CD4-positive, CD25-positive, alpha-beta regulatory T cell (primary cell): ENCODE measurements at regions not wholly inside any gene's neighbourhood (a gene's known extent, or its start where the extent isn't known, plus 50 kb on each side); places are given as distances from the start of the nearest gene placed in this dataset.

ENCODE experiments used
- ATAC-seq, 2 donors: fragments of 150-1000 bp; cut with Tn5 transposase; one replicate each; pipeline ENCODE4 v1.10.0; 2021; ENCODE audit warnings: low read depth in 2 of 2, moderate number of reproducible peaks in 2 of 2, moderate library complexity in 1 of 2
- DNase-seq, 3 donors: peaks; one replicate each; pipeline versions ENCODE4 v3.0.0 to v3.0.0-alpha.2; 2012 to 2022; ENCODE audit warnings: mixed read lengths in 1 of 3
- H3K27ac ChIP-seq: one replicate; pipeline ENCODE4 v1.7.0; 2013; ENCODE audit warnings: mild to moderate bottlenecking, low read length; ENCODE audit not compliant: insufficient read depth, poor library complexity, severe bottlenecking
- H3K27me3 ChIP-seq: one replicate; pipeline ENCODE4 v1.7.0; 2013; ENCODE audit warnings: low read length; ENCODE audit not compliant: control insufficient read depth, insufficient read depth
- H3K36me3 ChIP-seq: one replicate; pipeline ENCODE4 v1.7.0; 2013; ENCODE audit warnings: mild to moderate bottlenecking, low read length, moderate library complexity; ENCODE audit not compliant: control insufficient read depth, insufficient read depth
- H3K4me1 ChIP-seq: 2 replicates; pipeline ENCODE4 v1.7.0; 2013; ENCODE audit warnings: mild to moderate bottlenecking, low read length; ENCODE audit not compliant: insufficient read depth, control insufficient read depth, poor library complexity, severe bottlenecking
- H3K4me3 ChIP-seq: one replicate; pipeline ENCODE4 v1.7.0; 2013; ENCODE audit warnings: low read depth, mild to moderate bottlenecking, low read length, moderate library complexity
- H3K9me3 ChIP-seq, 2 experiments: 1 replicate in 1 of 2; 2 replicates in 1 of 2; pipeline ENCODE4 v1.7.0; 2013; ENCODE audit warnings: low read length in 2 of 2, mild to moderate bottlenecking in 1 of 2, moderate library complexity in 1 of 2; ENCODE audit not compliant: control insufficient read depth in 2 of 2
- H3K27ac Mint-ChIP-seq, 3 donors: one replicate each; pipeline ENCODE4 v1.8.0; 2020 to 2022; ENCODE audit warnings: mild to moderate bottlenecking in 3 of 3, mixed read lengths in 3 of 3, moderate library complexity in 2 of 3
- H3K27me3 Mint-ChIP-seq: one replicate; pipeline ENCODE4 v1.8.0; 2022; ENCODE audit warnings: mild to moderate bottlenecking, mixed read lengths
- H3K36me3 Mint-ChIP-seq: one replicate; pipeline ENCODE4 v1.8.0; 2020; ENCODE audit warnings: mixed read lengths
- H3K4me1 Mint-ChIP-seq, 4 donors: one replicate each; pipeline ENCODE4 v1.8.0; 2020 to 2022; ENCODE audit warnings: mixed read lengths in 4 of 4, mild to moderate bottlenecking in 1 of 4
- H3K4me3 Mint-ChIP-seq, 4 donors: one replicate each; pipeline ENCODE4 v1.8.0; 2020 to 2022; ENCODE audit warnings: mild to moderate bottlenecking in 4 of 4, mixed read lengths in 4 of 4, moderate library complexity in 3 of 4
- H3K9me3 Mint-ChIP-seq, 7 donors: one replicate each; pipeline ENCODE4 v1.8.0; 2020 to 2022; ENCODE audit warnings: mixed read lengths in 7 of 7, mild to moderate bottlenecking in 3 of 7, moderate library complexity in 2 of 7

DNA sequence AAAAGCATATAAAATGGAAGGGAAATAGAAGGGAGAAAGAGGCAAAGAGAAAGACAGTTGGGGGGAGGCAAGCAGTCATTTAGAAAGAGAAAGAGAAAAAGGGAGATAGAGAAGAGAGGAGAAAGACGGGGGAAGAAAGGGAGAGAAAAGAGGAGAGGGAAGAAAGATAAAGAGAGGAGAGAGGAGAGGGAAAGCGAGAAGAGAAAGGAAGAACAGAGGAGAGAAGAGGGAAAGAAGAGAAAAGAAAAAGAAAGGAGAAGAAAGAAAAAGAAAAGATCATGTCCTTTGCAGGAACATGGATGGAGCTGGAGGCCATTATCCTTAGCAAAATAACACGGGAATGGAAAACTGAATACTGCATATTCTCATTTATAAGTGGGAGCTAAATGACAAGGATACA is 247.7 kb downstream of the MIAT start:
- Mint-ChIP-seq H3K27ac (no peak overlapping the region), H3K4me1 (peaks cover 0 to 28% (median 11%) of the 10 kb centered on the region in 4 donors), H3K9me3 (peaks cover 0 to 2% (median 0%) of the 10 kb centered on the region in 7 donors), H3K36me3 (peaks cover 14% of the 10 kb centered on the region), H3K27me3 (peaks cover 28% of the 10 kb centered on the region), H3K4me3 (no peak overlapping the region)
- DNase-seq = no peak
- Histone ChIP-seq H3K27ac (no peak overlapping the region), H3K36me3 (peaks cover 4% of the 10 kb centered on the region), H3K9me3 (no peaks in the 10 kb centered on the region), H3K4me3 (no peak overlapping the region), H3K4me1 (no peaks in the 10 kb centered on the region), H3K27me3 (no peaks in the 10 kb centered on the region)
- ATAC-seq = no peak

DNA sequence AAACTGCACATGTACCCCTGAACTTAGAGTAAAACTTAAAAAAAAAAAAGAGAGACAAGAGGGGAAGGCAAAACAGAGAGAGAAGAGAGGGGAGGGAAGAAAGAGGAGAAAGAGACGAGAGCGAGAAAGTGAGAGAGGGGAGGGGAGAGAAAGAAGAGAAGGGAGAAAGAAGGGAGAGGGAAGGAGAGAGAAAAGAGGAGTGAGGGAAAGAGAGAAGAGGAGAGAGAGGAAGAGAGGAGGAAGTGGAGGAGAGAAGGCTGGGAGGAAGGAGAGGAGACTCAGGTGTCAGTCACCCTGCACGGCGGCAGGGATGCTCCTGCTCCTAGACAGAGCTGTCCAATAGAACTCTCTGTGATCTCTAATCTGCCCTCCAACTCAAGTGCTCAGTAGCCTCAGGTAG is 248.3 kb downstream of the MIAT start:
- H3K9me3 Mint-ChIP-seq = peaks cover 0 to 2% (median 0%) of the 10 kb centered on the region in 7 donors
- DNase-seq (no peak), ATAC-seq (no peak)
- Histone ChIP-seq H3K27me3 (no peaks in the 10 kb centered on the region), H3K9me3 (no peaks in the 10 kb centered on the region), H3K36me3 (peaks cover 4% of the 10 kb centered on the region), H3K4me1 (no peaks in the 10 kb centered on the region), H3K4me3 (no peak overlapping the region), H3K27ac (no peak overlapping the region)
- H3K4me1 Mint-ChIP-seq = peaks cover 0 to 25% (median 9%) of the 10 kb centered on the region in 4 donors
- peaks cover 14% of the 10 kb centered on the region for H3K36me3 Mint-ChIP-seq
- H3K27ac Mint-ChIP-seq = peak overlapping the region in 1 of 3 donors; percentile 56
- H3K4me3 Mint-ChIP-seq = no peak overlapping the region
- peaks cover 24% of the 10 kb centered on the region for H3K27me3 Mint-ChIP-seq

DNA sequence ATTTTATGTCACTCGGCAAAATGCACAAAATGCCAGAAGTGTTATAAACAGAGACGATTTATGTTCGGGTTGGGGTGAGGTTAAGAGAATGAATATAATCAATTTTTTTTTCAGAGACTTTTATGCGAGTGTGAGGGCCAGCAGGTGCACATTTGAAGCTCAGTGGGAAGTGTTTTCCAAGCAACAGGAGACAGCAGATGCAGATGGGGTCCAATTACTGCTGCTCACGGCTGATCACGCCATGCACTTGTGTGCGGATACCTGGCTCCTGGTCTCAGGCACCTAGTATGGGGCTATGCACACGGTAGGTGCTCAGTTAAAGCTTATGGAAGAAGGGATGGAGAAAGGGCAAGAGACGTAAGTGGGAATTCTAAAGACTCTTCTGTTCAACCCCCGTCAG is 249.1 kb downstream of the MIAT start:
- no peak overlapping the region for H3K27ac ChIP-seq
- Mint-ChIP-seq H3K27ac (no peak overlapping the region), H3K27me3 (peaks cover 20% of the 10 kb centered on the region)

DNA sequence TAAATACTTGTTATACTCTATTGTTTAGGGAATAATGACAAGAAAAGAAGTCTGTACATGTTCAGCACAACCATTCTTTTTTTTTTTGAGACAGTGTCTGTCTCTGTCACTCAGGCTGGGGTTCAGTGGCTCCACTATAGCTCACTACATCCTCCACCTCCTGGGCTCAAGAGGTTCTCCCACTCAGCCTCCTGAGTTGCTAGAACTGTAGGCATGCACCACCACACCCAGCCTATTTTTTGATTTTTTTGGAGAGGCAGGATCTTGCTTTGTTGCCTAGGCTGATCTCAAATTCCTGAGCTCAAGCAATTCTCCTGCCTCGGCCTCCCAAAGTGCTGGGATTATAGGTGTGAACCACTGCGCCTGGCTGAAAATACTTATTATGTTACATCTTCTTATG is 250.0 kb downstream of the MIAT start:
- ATAC-seq = no peak
- Mint-ChIP-seq H3K27me3 (peaks cover 15% of the 10 kb centered on the region), H3K4me3 (no peak overlapping the region), H3K9me3 (peaks cover 0 to 2% (median 0%) of the 10 kb centered on the region in 7 donors), H3K36me3 (peaks cover 14% of the 10 kb centered on the region), H3K27ac (no peak overlapping the region), H3K4me1 (peaks cover 0 to 16% (median 9%) of the 10 kb centered on the region in 4 donors)
- Histone ChIP-seq H3K4me3 (no peak overlapping the region), H3K4me1 (no peaks in the 10 kb centered on the region), H3K36me3 (peaks cover 4% of the 10 kb centered on the region), H3K27me3 (no peaks in the 10 kb centered on the region), H3K9me3 (no peaks in the 10 kb centered on the region), H3K27ac (no peak overlapping the region)
- no peak for DNase-seq

More for the DNA sequence above, 249.1 kb downstream of the MIAT start:
- ATAC-seq = no peak
- H3K4me3 Mint-ChIP-seq = no peak overlapping the region
- DNase-seq = no peak
- peaks cover 0 to 2% (median 0%) of the 10 kb centered on the region in 7 donors for H3K9me3 Mint-ChIP-seq
- Histone ChIP-seq H3K4me3 (no peak overlapping the region), H3K9me3 (no peaks in the 10 kb centered on the region), H3K27me3 (no peaks in the 10 kb centered on the region), H3K4me1 (no peaks in the 10 kb centered on the region), H3K36me3 (peaks cover 4% of the 10 kb centered on the region)
- H3K36me3 Mint-ChIP-seq = peaks cover 14% of the 10 kb centered on the region
- peaks cover 0 to 19% (median 9%) of the 10 kb centered on the region in 4 donors for H3K4me1 Mint-ChIP-seq

DNA sequence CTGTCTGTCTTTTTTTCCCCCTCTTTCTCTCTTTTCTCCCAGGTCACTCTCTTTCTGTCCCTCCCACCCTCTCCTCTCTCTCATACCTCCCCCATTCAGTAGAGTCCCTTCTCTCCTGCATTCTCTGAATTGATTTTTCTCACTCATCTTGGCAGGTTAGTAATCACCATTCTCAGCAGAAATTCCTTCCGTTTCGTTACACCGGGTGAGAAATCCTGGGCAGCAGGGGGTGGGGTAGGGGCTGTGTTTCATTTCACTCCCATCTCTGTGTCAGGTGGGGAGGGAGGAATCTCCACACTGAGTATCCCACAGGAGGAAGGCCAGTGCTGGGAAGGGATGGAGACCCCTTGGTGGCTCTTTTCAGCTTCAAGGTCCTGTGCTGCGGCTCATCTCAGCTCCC is 253.5 kb downstream of the MIAT start:
- H3K36me3 ChIP-seq = peaks cover 4% of the 10 kb centered on the region
- no peaks in the 10 kb centered on the region for H3K27me3 ChIP-seq
- no peaks in the 10 kb centered on the region for H3K9me3 ChIP-seq
- Mint-ChIP-seq H3K27ac (peak overlapping the region in 1 of 3 donors; percentile 55), H3K36me3 (peaks cover 14% of the 10 kb centered on the region), H3K4me1 (no peaks in the 10 kb centered on the region), H3K27me3 (no peaks in the 10 kb centered on the region), H3K9me3 (peaks cover 0 to 2% (median 0%) of the 10 kb centered on the region in 7 donors), H3K4me3 (no peak overlapping the region)
- ATAC-seq (no peak), DNase-seq (no peak)
- no peaks in the 10 kb centered on the region for H3K4me1 ChIP-seq
- H3K4me3 ChIP-seq = no peak overlapping the region
- no peak overlapping the region for H3K27ac ChIP-seq

DNA sequence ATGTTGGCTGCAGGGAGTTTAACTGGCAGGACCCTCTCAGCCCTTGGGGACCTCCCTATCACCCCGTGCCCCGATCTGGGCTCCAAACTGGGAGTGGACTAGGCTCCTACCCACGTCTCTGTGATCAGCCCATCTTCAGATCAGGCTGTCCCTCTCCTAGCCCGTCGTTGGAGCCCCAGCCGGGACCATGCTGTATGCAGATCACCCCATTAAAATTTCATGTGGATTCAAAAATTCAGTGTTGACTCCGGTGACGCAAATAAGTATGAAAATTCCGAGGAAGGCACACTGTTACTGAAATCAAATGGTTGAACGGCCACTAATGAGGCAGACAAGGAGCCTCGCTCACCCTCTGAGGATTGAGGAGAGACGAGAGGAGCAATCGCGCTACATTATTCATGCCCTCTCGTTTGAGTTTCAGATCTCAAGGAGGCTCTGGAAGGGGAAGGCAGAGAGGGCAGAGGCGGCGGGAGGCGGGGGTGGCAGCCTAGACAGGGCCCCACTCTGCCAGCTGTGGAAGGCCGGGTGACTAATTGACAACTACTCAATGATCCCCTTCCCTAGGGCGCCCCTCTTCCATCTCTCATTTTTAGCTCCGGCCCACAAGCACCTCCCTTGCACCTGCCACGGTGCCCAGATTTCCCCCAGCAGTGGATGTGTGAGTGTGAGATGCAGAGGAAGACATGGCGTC is 255.4 kb downstream of the MIAT start:
- Histone ChIP-seq H3K4me3 (no peak overlapping the region), H3K27ac (no peak overlapping the region), H3K27me3 (no peaks in the 10 kb centered on the region), H3K36me3 (peaks cover 4% of the 10 kb centered on the region), H3K9me3 (no peaks in the 10 kb centered on the region), H3K4me1 (no peaks in the 10 kb centered on the region)
- ATAC-seq (no peak), DNase-seq (no peak)
- Mint-ChIP-seq H3K27ac (no peak overlapping the region), H3K4me3 (no peak overlapping the region), H3K4me1 (peaks cover 0 to under 1% (median 0%) of the 10 kb centered on the region in 4 donors), H3K9me3 (peaks cover 0 to 2% (median 0%) of the 10 kb centered on the region in 7 donors), H3K36me3 (peaks cover 10% of the 10 kb centered on the region), H3K27me3 (no peaks in the 10 kb centered on the region)

DNA sequence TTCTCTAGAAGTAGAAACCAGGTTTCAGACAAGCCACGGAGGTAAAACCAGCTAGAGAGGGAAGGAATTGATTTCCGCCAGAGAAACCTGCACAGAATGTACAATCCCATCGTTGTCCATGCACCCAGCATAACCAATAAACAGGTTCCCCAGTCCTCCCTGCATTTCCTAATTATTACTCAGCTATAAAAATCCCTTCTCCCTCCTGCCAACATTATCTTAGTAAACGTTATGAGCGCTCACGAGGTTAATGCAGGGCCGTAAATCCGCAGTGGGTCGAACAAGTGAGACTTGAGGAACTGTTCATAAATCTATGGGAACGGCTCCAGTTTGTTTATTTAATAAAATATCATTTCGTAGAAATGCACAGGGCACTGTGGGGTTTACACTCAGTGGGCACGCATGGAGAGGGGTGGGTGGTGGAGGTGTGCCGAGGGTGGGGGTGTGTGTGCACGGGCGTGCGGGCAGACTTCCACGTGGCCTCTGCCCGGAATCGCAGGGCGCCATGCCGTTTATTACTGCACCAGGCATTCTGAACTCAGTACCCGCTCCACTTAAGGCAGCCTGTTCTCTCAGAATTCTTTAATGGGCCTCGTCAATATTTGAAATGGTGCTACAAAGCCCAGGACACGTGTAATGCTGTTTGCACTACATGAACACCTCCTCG is 257.3 kb downstream of the MIAT start:
- ATAC-seq (no peak), DNase-seq (no peak)
- Histone ChIP-seq H3K4me3 (no peak overlapping the region), H3K9me3 (no peaks in the 10 kb centered on the region), H3K27me3 (no peaks in the 10 kb centered on the region), H3K36me3 (no peaks in the 10 kb centered on the region), H3K4me1 (no peaks in the 10 kb centered on the region), H3K27ac (no peak overlapping the region)
- Mint-ChIP-seq H3K4me1 (peaks cover 0 to 2% (median 0%) of the 10 kb centered on the region in 4 donors), H3K4me3 (no peak overlapping the region), H3K9me3 (no peaks in the 10 kb centered on the region), H3K27me3 (no peaks in the 10 kb centered on the region), H3K36me3 (no peaks in the 10 kb centered on the region), H3K27ac (no peak overlapping the region)

DNA sequence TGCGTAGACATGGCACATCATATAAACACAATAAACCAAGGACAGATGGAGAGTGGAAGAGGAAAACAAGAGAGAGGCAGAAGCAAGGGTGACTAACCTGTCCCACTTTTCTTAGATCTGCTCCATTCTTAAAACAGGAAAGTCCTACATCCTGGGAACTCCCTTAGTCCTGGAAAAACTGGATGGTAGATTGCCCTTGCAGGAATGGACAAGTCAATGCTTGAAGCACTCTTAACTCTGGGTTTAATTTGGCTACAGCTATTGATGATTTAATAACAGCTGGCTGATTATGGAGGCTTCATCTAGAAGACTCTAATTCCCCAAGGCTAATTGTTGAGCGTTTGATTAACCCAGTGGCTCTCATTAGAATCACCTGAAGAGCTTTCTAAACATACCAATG is 258.8 kb downstream of the MIAT start:
- Histone ChIP-seq H3K9me3 (no peaks in the 10 kb centered on the region), H3K36me3 (peaks cover 3% of the 10 kb centered on the region), H3K27ac (no peak overlapping the region), H3K27me3 (no peaks in the 10 kb centered on the region), H3K4me3 (no peak overlapping the region), H3K4me1 (no peaks in the 10 kb centered on the region)
- peaks cover 0 to 2% (median 0%) of the 10 kb centered on the region in 4 donors for H3K4me1 Mint-ChIP-seq
- no peak overlapping the region for H3K4me3 Mint-ChIP-seq
- no peaks in the 10 kb centered on the region for H3K9me3 Mint-ChIP-seq
- ATAC-seq (no peak), DNase-seq (no peak)
- no peaks in the 10 kb centered on the region for H3K27me3 Mint-ChIP-seq
- no peaks in the 10 kb centered on the region for H3K36me3 Mint-ChIP-seq
- H3K27ac Mint-ChIP-seq = no peak overlapping the region
